GM12878 (cell line): ENCODE measurements at regions not wholly inside any gene's neighbourhood (a gene's known extent, or its start where the extent isn't known, plus 50 kb on each side); places are given as distances from the start of the nearest gene placed in this dataset.

ENCODE experiments used
- CTCF ChIP-seq, 3 experiments: IDR thresholded peaks in 2 of 3; conservative IDR thresholded peaks in 1 of 3; 2 replicates each; pipeline ENCODE4 v1.5.1; 2011; ENCODE audit warnings: low read depth in 3 of 3, low read length in 3 of 3, mild to moderate bottlenecking in 3 of 3, control low read depth in 2 of 3, moderate library complexity in 2 of 3, inconsistent platforms in 1 of 3, mixed read lengths in 1 of 3; ENCODE audit not compliant: control insufficient read depth in 2 of 3, insufficient read depth in 1 of 3; ENCODE audit errors: extremely low read depth in 1 of 3
- FOS ChIP-seq: IDR thresholded peaks from 3 replicates; pipeline ENCODE4 v1.6.1; 2011; ENCODE audit warnings: borderline replicate concordance; ENCODE audit not compliant: insufficient read length; ENCODE audit errors: extremely low read depth
- KDM1A ChIP-seq: fragments of 200-600 bp; sonication (generic); IDR thresholded peaks from 2 replicates; pipeline ENCODE4 v1.6.1; 2016; ENCODE audit warnings: borderline replicate concordance
- MAX ChIP-seq: IDR thresholded peaks from 2 replicates; pipeline ENCODE4 v1.6.1; 2012; ENCODE audit warnings: low read depth, low read length, improper control_type of control experiment
- NFIC ChIP-seq: IDR thresholded peaks from 2 replicates; pipeline ENCODE4 v1.6.1; 2012; ENCODE audit warnings: low read depth, mild to moderate bottlenecking, inconsistent platforms, low read length, moderate library complexity
- POLR2A ChIP-seq: IDR thresholded peaks from 2 replicates; pipeline ENCODE4 v1.6.1; 2011; ENCODE audit warnings: low read depth, mild to moderate bottlenecking, low read length
- SIN3A ChIP-seq: IDR thresholded peaks from 2 replicates; pipeline ENCODE4 v1.6.1; 2012; ENCODE audit warnings: low read depth, low read length, improper control_type of control experiment
- SMC3 ChIP-seq: IDR thresholded peaks from 2 replicates; pipeline ENCODE4 v1.6.1; 2011; ENCODE audit warnings: low read length, improper control_type of control experiment, borderline replicate concordance
- USF1 ChIP-seq: IDR thresholded peaks from 2 replicates; pipeline ENCODE4 v1.6.1; 2011; ENCODE audit warnings: borderline replicate concordance, low read depth, mild to moderate bottlenecking, moderate library complexity, mixed read lengths, low read length; ENCODE audit not compliant: insufficient read depth; ENCODE audit errors: extremely low read length
- ZNF217 ChIP-seq: fragments of 450-650 bp; IDR thresholded peaks from 2 replicates; pipeline ENCODE4 v1.6.1; 2017; ENCODE audit warnings: antibody characterized with exemption, mild to moderate bottlenecking

GRCh38 chr5:58077966-58078365 lies 381.9 kb downstream of the PLK2 start:
- TF ChIP-seq CTCF (IDR thresholded peaks at IDR 0.05 in 2 of 3, conservative IDR thresholded peaks at IDR 0.05 in 1 of 3; ENCODE audit: control insufficient read depth in 2 of 3, extremely low read depth in 1 of 3, insufficient read depth in 1 of 3, low read depth in 3 of 3, low read length in 3 of 3) (no peak), FOS (no peak), SIN3A (no peak), POLR2A (no peak), MAX (no peak), SMC3 (no peak), KDM1A (no peak), ZNF217 (no peak), NFIC (no peak), USF1 (no peak)
